ENCODE measurements at regions not wholly inside any gene's neighbourhood (a gene's known extent, or its start where the extent isn't known, plus 50 kb on each side); places are given as distances from the start of the nearest gene placed in this dataset.

DNA sequence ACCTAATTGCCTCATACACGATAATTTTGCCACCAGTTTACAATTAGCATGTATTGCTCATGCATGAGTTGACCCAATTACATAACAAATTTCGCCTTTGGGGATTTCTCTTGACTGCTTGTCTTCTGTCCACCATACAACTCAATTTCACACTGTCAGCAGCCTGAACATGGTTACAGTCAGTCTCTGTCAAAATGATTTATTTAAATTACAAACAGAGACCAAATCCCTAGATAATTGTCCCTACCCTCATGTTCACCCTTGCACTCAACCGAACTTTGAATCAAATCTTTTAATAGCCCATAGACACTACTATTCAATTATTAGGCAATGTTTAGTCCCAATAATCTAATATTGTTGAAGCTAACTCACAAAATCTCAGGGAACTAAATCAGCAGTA lies 59.7 kb upstream of the NEBL start:
- FAIRE-seq (no peak), DNase-seq (ENCODE audit: low spot score) (no peak)

DNA sequence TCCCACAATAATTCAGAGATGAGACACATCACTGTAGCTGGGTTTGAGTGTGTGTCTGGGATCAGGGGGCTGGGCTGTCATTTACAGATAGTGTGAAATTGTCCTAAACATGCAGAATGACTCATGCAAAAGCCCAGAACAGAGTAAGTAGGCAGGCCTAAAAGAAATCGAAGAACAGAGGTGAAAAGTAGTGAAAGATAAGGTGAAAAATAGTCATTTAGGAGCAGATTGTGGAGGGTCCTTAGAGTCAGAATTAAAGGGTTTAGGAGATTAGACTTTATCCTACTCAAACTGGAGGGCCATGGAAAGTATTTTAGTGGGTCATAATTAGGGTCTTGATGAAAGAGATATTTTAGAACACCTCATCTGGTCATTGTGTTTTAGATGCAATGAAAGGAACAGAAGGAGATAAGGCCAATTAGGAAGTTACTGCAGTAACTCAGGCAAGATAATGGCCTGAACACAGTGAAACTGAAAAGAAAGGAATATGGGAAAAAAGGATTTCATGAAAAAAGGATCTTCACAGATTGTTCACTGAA lies 58.3 kb upstream of the NEBL start:
- DNase-seq (ENCODE audit: low spot score) (no peak), FAIRE-seq (no peak)

DNA sequence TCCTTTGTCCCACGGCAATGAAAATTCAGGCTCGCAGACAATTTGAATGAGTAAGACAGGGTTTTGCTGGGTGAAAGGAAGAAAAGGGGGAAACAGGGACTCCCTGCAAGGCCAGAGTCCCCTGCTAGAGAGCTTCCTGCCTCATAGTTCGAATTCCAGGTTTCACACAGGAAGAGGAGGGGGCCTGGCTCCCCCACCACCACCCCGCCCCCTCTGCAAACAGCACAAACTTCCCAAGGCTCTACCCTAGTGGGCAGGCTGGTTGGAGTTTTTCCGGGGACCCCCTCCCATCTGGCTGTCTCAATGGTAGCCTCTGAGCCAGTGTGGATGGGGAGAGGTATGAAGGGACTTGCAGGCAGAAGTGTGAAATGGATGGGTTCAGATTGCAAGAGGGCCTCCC lies 57.4 kb upstream of the NEBL start:
- DNase-seq (ENCODE audit: low spot score) (no peak), FAIRE-seq (no peak)

DNA sequence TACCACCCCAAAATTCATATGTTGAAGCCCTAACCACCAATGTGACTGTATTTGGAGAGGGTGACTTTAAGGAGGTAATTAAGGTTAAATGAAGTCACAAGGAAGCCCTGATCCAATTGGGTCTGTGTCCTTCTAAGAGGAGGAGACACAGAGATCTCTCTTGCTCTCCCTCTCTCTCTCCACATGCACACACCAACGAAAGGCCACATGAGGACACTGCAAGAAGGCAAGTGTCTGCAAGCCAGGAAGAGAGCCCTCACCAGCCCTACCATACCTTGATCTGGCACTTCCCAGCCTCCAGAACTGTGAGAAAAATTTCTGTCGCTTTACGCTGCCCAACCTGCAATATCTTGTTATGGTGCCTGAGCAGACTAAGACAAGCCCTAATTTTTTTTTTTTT lies 56.0 kb upstream of the NEBL start:
- no peak for DNase-seq (ENCODE audit: low spot score)
- no peak for FAIRE-seq

DNA sequence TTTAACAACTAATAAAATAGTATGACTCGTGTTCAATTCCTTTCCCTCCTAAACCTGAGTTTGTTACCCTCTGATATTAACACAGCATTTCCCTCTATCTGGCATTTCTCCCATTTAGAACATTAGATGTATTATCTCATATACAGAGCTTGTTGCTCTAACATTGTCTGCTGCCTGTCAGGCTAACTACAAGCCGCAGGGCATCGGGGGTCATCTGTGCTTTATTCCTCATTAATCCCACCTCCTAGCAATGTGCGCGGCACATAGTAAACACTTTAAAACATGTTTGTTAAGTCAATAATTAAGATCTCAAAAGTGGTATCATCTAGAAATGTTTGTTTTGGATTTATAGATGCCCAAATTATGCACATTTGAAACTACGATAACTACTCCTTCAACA lies 52.9 kb upstream of the NEBL start:
- no peak for FAIRE-seq
- no peak for DNase-seq (ENCODE audit: low spot score)

DNA sequence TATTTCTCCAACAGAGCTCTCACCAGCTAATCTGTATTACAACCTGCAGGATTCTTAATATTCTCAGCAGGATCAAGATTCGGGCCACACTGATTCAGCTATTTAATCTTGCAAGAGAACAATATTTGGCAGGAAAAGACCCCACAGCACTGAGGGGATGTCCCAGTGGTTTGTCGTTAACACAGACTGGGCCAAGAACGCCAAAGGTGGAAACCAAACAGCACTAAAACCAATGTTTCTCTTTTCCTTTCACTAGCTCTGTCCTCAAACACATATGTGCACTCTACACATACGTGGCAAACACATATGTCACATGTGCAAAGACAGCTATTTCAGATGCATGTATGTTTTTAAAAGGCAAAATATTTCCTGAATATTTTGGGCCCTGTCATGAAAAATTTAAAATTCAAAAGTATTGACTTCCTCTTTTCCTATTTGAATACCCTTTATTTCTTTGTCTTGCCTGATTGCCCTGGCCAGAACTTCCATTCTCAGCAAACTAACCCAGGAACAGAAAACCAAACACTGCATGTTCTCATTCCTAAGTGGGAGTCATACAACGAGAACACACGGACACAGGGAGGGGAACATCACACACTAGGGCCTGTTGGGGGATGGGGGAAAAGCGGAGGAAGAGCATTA lies 51.7 kb upstream of the NEBL start:
- FAIRE-seq, result no peak
- no peak for DNase-seq (ENCODE audit: low spot score)

Data from urothelium cell line (cell line).